ENCODE measurements at regions not wholly inside any gene's neighbourhood (a gene's known extent, or its start where the extent isn't known, plus 50 kb on each side); places are given as distances from the start of the nearest gene placed in this dataset.

- TF ChIP-seq, protein P1, sequence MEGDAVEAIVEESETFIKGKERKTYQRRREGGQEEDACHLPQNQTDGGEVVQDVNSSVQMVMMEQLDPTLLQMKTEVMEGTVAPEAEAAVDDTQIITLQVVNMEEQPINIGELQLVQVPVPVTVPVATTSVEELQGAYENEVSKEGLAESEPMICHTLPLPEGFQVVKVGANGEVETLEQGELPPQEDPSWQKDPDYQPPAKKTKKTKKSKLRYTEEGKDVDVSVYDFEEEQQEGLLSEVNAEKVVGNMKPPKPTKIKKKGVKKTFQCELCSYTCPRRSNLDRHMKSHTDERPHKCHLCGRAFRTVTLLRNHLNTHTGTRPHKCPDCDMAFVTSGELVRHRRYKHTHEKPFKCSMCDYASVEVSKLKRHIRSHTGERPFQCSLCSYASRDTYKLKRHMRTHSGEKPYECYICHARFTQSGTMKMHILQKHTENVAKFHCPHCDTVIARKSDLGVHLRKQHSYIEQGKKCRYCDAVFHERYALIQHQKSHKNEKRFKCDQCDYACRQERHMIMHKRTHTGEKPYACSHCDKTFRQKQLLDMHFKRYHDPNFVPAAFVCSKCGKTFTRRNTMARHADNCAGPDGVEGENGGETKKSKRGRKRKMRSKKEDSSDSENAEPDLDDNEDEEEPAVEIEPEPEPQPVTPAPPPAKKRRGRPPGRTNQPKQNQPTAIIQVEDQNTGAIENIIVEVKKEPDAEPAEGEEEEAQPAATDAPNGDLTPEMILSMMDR (IDR thresholded peaks at IDR 0.05; ENCODE audit: unreplicated experiment) = no peak
- Mint-ChIP-seq H3K27ac (no peak overlapping the region), H3K4me3 (ENCODE audit: low read depth) (no peak overlapping the region)
Observed at GRCh38 chr13:37229931-37230330, 124.5 kb upstream of the CSNK1A1L start.

DNA sequence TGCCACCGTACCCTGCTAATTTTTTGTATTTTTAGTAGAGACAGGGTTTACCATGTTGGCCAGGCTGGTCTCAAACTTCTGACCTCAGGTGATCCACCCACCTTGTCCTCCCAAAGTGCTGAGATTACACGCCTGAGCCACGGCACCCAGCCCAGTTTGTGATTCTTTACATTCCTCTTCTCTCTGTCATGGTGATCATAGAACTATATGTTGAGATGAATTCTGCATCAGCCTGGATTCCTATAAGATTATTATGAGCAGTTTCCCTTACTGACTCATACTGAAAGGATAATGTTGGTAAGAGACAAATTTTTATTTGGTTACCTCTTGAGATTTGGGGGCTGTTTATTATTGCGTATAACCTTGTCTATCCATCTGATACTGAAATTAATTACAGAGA lies 121.5 kb upstream of the CSNK1A1L start:
- TF ChIP-seq, protein P1 (IDR thresholded peaks at IDR 0.05; ENCODE audit: unreplicated experiment) = no peak
- no peak for DNase-seq (ENCODE audit: low spot score, unreplicated experiment)
- Mint-ChIP-seq H3K27ac (no peak overlapping the region), H3K27me3 (no peaks in the 10 kb centered on the region), H3K4me1 (ENCODE audit: low read depth) (no peaks in the 10 kb centered on the region), H3K4me3 (ENCODE audit: low read depth) (no peak overlapping the region), H3K9me3 (ENCODE audit: low read depth) (peaks cover 2% of the 10 kb centered on the region), H3K36me3 (ENCODE audit: insufficient read depth) (no peaks in the 10 kb centered on the region)

More at GRCh38 chr13:37229931-37230330, 124.5 kb upstream of the CSNK1A1L start:
- Mint-ChIP-seq H3K9me3 (ENCODE audit: low read depth) (peaks cover 5% of the 10 kb centered on the region), H3K36me3 (ENCODE audit: insufficient read depth) (no peaks in the 10 kb centered on the region), H3K27me3 (no peaks in the 10 kb centered on the region), H3K4me1 (ENCODE audit: low read depth) (no peaks in the 10 kb centered on the region)
- DNase-seq (ENCODE audit: low spot score, unreplicated experiment) = no peak

GRCh38 chr13:37225414-37226070 lies 120.1 kb upstream of the CSNK1A1L start:
- DNase-seq (ENCODE audit: low spot score, unreplicated experiment) = no peak
- H3K27ac Mint-ChIP-seq = no peak overlapping the region
- no peaks in the 10 kb centered on the region for H3K27me3 Mint-ChIP-seq
- peaks cover 2% of the 10 kb centered on the region for H3K9me3 Mint-ChIP-seq (ENCODE audit: low read depth)
- no peak overlapping the region for H3K4me3 Mint-ChIP-seq (ENCODE audit: low read depth)
- TF ChIP-seq, protein P1 (IDR thresholded peaks at IDR 0.05; ENCODE audit: unreplicated experiment) = no peak
- H3K4me1 Mint-ChIP-seq (ENCODE audit: low read depth) = no peaks in the 10 kb centered on the region
- H3K36me3 Mint-ChIP-seq (ENCODE audit: insufficient read depth) = no peaks in the 10 kb centered on the region

DNA sequence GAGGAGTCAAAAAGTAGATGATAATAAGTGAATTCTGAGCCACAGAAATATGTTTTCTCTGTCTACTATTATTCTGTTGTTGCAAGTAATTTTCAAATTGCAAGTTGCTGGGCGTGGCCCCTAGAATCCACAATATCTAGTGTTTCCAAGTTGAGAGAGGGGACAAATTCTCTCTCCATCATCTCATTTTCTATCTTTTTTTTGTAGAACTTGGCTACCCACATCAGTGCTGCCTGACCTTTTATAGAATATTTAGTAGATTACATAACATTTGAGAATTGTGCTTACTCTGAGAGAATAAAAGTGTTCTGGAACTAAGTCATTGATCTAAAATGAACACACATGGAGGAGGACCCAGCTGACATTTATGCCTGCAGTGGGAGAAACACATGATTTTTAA lies 110.9 kb upstream of the CSNK1A1L start:
- Mint-ChIP-seq H3K4me3 (ENCODE audit: low read depth) (no peak overlapping the region), H3K9me3 (ENCODE audit: low read depth) (peaks cover 3% of the 10 kb centered on the region), H3K27ac (no peak overlapping the region), H3K4me1 (ENCODE audit: low read depth) (no peaks in the 10 kb centered on the region), H3K36me3 (ENCODE audit: insufficient read depth) (no peaks in the 10 kb centered on the region), H3K27me3 (no peaks in the 10 kb centered on the region)
- DNase-seq (ENCODE audit: low spot score, unreplicated experiment) = no peak
- TF ChIP-seq, protein P1 (IDR thresholded peaks at IDR 0.05; ENCODE audit: unreplicated experiment) = no peak

- Mint-ChIP-seq H3K27me3 (no peaks in the 10 kb centered on the region), H3K27ac (no peak overlapping the region)
- TF ChIP-seq, protein P1 (IDR thresholded peaks at IDR 0.05; ENCODE audit: unreplicated experiment) = no peak
Observed at GRCh38 chr13:37212826-37213225, 107.4 kb upstream of the CSNK1A1L start.

More at GRCh38 chr13:37212826-37213225, 107.4 kb upstream of the CSNK1A1L start:
- Mint-ChIP-seq H3K36me3 (ENCODE audit: insufficient read depth) (no peaks in the 10 kb centered on the region), H3K9me3 (ENCODE audit: low read depth) (no peaks in the 10 kb centered on the region), H3K4me1 (ENCODE audit: low read depth) (no peaks in the 10 kb centered on the region), H3K4me3 (ENCODE audit: low read depth) (no peak overlapping the region)
- no peak for DNase-seq (ENCODE audit: low spot score, unreplicated experiment)
